22Rv1 (cell line): ENCODE measurements at regions not wholly inside any gene's neighbourhood (a gene's known extent, or its start where the extent isn't known, plus 50 kb on each side); places are given as distances from the start of the nearest gene placed in this dataset.

Experiments used
- H3K27ac ChIP-seq: fragments of 450-650 bp; 2 replicates; pipeline ENCODE4 v1.5.1; 2017
- ZFX ChIP-seq: fragments of 450-650 bp; IDR thresholded peaks from 2 replicates; pipeline ENCODE4 v1.6.1; 2017; ENCODE audit warnings: antibody characterized with exemption, borderline replicate concordance
- TF ChIP-seq, protein P1 (sequence below): fragments of 450-650 bp; IDR thresholded peaks from 2 replicates; pipeline ENCODE4 v1.5.1; 2017; ENCODE audit warnings: mild to moderate bottlenecking

- TF ChIP-seq ZFX, result no peak
- TF ChIP-seq, protein P1, sequence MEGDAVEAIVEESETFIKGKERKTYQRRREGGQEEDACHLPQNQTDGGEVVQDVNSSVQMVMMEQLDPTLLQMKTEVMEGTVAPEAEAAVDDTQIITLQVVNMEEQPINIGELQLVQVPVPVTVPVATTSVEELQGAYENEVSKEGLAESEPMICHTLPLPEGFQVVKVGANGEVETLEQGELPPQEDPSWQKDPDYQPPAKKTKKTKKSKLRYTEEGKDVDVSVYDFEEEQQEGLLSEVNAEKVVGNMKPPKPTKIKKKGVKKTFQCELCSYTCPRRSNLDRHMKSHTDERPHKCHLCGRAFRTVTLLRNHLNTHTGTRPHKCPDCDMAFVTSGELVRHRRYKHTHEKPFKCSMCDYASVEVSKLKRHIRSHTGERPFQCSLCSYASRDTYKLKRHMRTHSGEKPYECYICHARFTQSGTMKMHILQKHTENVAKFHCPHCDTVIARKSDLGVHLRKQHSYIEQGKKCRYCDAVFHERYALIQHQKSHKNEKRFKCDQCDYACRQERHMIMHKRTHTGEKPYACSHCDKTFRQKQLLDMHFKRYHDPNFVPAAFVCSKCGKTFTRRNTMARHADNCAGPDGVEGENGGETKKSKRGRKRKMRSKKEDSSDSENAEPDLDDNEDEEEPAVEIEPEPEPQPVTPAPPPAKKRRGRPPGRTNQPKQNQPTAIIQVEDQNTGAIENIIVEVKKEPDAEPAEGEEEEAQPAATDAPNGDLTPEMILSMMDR, result no peak
- no peak overlapping the region for H3K27ac ChIP-seq
Measured at GRCh38 chr2:2738276-2738675, 407.2 kb upstream of the MYT1L start.

- H3K27ac ChIP-seq, result no peak overlapping the region
- TF ChIP-seq, protein P1, result no peak
- TF ChIP-seq ZFX, result no peak
Measured at GRCh38 chr2:2735041-2735440, 404.0 kb upstream of the MYT1L start.

- no peak for TF ChIP-seq ZFX
- TF ChIP-seq, protein P1, result no peak
- no peak overlapping the region for H3K27ac ChIP-seq
Measured at GRCh38 chr2:2734308-2734707, 403.2 kb upstream of the MYT1L start.

DNA sequence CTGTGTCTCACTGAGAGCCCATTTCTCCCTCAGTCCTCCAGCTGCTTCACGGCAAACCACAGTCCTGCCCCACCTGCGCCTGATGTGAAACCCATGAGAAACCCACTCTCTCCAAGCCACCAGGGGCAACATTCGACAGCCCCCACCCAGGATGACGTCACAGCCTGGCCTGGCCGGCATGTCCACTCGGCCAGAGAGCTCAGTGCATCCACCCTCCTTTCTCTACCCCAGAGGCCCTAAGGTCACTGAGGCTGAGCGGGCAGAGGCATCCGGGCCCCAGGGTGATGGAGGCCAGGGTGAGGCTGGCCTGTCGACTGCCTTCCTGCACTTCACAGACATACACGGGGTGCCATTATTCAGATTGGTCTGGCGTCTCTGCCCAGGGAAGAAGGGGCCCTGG lies 402.7 kb upstream of the MYT1L start:
- H3K27ac ChIP-seq, result no peak overlapping the region
- no peak for TF ChIP-seq ZFX
- TF ChIP-seq, protein P1, result no peak

- TF ChIP-seq ZFX, result no peak
Measured at GRCh38 chr2:2732331-2733119, 401.4 kb upstream of the MYT1L start.

DNA sequence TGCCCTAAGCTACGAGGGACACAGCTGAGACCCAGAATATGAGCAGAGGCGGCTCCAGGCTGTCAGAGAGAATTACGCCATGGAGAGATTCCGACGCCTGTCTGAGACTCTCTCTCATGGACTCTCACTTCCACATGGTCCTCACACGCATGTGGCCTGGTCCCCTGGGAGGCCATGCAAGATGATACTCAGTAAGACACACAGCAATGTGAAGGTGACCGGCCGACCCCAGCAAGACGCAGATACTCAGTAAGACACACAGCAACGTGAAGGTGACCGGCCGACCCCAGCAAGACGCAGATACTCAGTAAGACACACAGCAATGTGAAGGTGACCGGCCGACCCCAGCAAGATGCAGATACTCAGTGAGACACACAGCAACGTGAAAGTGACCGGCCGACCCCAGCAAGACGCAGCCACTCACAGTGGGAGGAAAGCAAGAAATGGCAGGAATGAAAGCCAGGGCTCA lies 400.8 kb upstream of the MYT1L start:
- no peak overlapping the region for H3K27ac ChIP-seq
- no peak for TF ChIP-seq ZFX
- TF ChIP-seq, protein P1, result no peak

More at GRCh38 chr2:2732331-2733119, 401.4 kb upstream of the MYT1L start:
- H3K27ac ChIP-seq, result no peak overlapping the region

DNA sequence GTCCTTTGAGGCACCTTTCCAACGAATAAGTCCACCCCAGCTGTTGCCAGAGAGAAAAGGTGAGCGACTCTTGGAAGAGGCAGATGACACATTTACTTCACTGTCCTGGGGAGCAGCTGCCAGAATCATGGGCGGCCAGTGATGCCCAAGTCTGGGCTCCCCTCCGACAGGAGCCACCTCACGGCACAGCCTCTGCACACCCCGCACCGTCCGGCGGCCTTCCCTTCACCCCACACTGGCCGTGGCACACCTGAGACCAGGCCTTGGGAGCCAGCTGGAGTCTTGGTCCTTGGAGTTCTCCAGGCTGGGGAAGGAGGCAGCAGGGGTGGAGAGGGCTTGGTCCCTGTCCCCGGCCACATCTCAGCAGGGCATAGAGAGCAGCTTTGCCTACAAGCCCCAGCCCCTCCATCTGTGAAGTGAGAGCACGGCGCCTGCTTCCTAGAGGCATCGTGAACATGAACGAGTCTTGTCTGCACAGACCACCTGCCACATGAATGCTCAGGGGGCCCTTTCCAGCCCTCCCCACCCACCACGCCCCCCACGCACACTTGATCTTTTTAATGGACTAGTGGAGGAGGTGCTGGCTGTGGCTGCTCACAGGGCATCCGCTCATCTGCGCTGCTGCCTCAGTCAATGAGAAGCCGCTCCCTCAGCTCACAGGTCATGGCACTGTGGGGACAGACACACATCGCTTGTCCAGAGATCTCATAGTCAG lies 400.2 kb upstream of the MYT1L start:
- no peak for TF ChIP-seq ZFX
- TF ChIP-seq, protein P1, result no peak
- no peak overlapping the region for H3K27ac ChIP-seq
